Gastroesophageal sphincter (tissue), 4 donors: ENCODE measurements at regions not wholly inside any gene's neighbourhood (a gene's known extent, or its start where the extent isn't known, plus 50 kb on each side); places are given as distances from the start of the nearest gene placed in this dataset.

Experiments
- ATAC-seq: fragments of 150-250 bp; one replicate; pipeline ENCODE4 v1.9.1; 2016; ENCODE audit warnings: mild to moderate bottlenecking, moderate library complexity
- H3K27ac ChIP-seq, 4 donors: fragments of 200-600 bp; sonication (generic) in 3 of 4; 1 replicate in 3 of 4; 2 replicates in 1 of 4; pipeline ENCODE4 v1.5.1; 2016 to 2019
- H3K27me3 ChIP-seq: fragments of 200-600 bp; sonication (generic); one replicate; pipeline ENCODE4 v1.5.1; 2019
- H3K36me3 ChIP-seq, 2 donors: fragments of 200-600 bp; sonication (generic); one replicate each; pipeline ENCODE4 v1.5.1; 2019; ENCODE audit warnings: control low read depth in 1 of 2
- H3K4me1 ChIP-seq, 3 donors: fragments of 200-600 bp; sonication (generic); 1 replicate in 2 of 3; 2 replicates in 1 of 3; pipeline ENCODE4 v1.5.1; 2016 to 2019; ENCODE audit warnings: control low read depth in 2 of 3
- H3K4me3 ChIP-seq, 2 donors: fragments of 200-600 bp; sonication (generic); one replicate each; pipeline ENCODE4 v1.5.1; 2019; ENCODE audit warnings: mild to moderate bottlenecking in 1 of 2, moderate library complexity in 1 of 2
- H3K9me3 ChIP-seq, 3 donors: fragments of 200-600 bp; sonication (generic); one replicate each; pipeline ENCODE4 v1.5.1; 2017 to 2019; ENCODE audit warnings: control low read depth in 2 of 3
- EP300 ChIP-seq: sonication (generic); formaldehyde crosslinking; IDR thresholded peaks from one replicate; pipeline ENCODE4 v1.6.1; 2017; ENCODE audit warnings: antibody characterized with exemption, mild to moderate bottlenecking
- POLR2A ChIP-seq, 2 donors: fragments of 450-650 bp; IDR thresholded peaks; one replicate each; pipeline ENCODE4 v1.6.1; 2017; ENCODE audit warnings: antibody characterized with exemption in 2 of 2, mild to moderate bottlenecking in 2 of 2, moderate library complexity in 1 of 2
- POLR2AphosphoS5 ChIP-seq: sonication (generic); formaldehyde crosslinking; IDR thresholded peaks from one replicate; pipeline ENCODE4 v1.6.1; 2017; ENCODE audit warnings: antibody characterized with exemption
- WGBS, 2 donors: methylation state at CpG; one replicate each; pipeline ENCODE4 v1.1.5; 2018; ENCODE audit warnings: low coverage in 1 of 2; 5-methylcytosine and 5-hydroxymethylcytosine counted together
- TF ChIP-seq, protein P1 (sequence below), 4 experiments: fragments of 200-600 bp in 2 of 4; fragments of 450-650 bp in 2 of 4; sonication (generic) in 1 of 4; IDR thresholded peaks; one replicate each; pipeline ENCODE4 v1.5.1; 2017 to 2019; ENCODE audit warnings: antibody characterized with exemption in 4 of 4, mild to moderate bottlenecking in 2 of 4, moderate library complexity in 2 of 4

DNA sequence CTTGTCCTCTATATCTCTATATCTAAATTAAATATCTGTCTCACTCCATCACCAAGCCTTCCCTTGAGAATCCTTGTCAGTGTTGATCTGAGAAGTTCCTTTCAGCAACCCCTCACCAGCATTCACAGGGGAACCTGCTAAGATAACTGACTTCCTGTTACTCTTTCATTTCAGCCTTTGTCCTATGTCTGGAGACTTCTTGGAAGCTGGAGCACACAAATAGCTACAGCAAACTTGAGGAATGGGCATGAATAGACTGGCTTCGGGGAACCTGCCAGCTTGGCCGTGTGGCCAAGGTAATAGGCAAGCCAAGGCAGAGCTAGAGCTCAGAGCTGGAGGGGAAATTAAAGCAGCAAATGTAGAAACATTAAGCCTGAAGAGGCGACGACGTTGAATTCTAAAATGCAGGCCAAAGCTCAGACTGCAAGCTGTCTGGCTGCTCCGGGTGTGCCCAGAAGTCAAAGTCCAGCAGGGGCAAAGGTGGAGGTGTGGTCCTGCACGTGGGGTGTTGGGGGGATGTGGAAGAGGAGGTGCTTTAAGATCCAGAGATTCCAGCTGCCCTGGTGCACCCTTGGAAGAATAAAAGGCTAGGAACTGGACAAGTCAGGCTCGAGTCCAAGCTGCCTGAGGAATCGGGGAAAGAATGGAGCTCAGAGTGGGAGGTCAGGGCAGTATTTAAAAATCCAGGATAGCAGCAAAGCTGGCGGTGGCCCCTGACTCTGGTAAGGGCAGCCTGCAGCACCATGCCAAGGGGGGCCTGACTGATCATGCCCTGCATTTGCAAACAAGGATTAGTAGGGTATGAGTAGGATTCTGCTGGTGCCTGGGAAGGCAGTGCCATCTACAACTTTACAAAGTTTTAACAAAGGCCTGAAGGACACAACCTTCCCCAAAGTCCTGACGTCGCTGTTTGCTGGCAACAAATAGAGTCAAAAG, 185.0 kb upstream of the SGK1 start:
- ATAC-seq = no peak
- 71 to 88% methylated on average over 10 to 11 of the region's 12 CpGs for WGBS, 2 donors
- H3K4me1 ChIP-seq = no peaks in the 10 kb centered on the region
- no peak overlapping the region for H3K4me3 ChIP-seq
- no peaks in the 10 kb centered on the region for H3K27me3 ChIP-seq
- no peaks in the 10 kb centered on the region for H3K9me3 ChIP-seq
- no peak for TF ChIP-seq POLR2A (IDR thresholded peaks at IDR 0.05)
- TF ChIP-seq, protein P1, sequence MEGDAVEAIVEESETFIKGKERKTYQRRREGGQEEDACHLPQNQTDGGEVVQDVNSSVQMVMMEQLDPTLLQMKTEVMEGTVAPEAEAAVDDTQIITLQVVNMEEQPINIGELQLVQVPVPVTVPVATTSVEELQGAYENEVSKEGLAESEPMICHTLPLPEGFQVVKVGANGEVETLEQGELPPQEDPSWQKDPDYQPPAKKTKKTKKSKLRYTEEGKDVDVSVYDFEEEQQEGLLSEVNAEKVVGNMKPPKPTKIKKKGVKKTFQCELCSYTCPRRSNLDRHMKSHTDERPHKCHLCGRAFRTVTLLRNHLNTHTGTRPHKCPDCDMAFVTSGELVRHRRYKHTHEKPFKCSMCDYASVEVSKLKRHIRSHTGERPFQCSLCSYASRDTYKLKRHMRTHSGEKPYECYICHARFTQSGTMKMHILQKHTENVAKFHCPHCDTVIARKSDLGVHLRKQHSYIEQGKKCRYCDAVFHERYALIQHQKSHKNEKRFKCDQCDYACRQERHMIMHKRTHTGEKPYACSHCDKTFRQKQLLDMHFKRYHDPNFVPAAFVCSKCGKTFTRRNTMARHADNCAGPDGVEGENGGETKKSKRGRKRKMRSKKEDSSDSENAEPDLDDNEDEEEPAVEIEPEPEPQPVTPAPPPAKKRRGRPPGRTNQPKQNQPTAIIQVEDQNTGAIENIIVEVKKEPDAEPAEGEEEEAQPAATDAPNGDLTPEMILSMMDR (IDR thresholded peaks at IDR 0.05) = no peak
- TF ChIP-seq EP300 = no peak
- no peak for TF ChIP-seq POLR2AphosphoS5
- H3K27ac ChIP-seq = no peak overlapping the region
- no peaks in the 10 kb centered on the region for H3K36me3 ChIP-seq

GRCh38 chr6:134495890-134496248, 178.0 kb upstream of the SGK1 start:
- TF ChIP-seq POLR2A (IDR thresholded peaks at IDR 0.05) = no peak
- no peak for TF ChIP-seq POLR2AphosphoS5
- TF ChIP-seq, protein P1 (IDR thresholded peaks at IDR 0.05) = no peak
- TF ChIP-seq EP300 = no peak
- no peak for ATAC-seq
- H3K4me3 ChIP-seq = no peak overlapping the region
- no peak overlapping the region for H3K27ac ChIP-seq
- no peaks in the 10 kb centered on the region for H3K4me1 ChIP-seq
- WGBS, 2 donors = 92 to 93% methylated on average over 3 to 8 of the region's 9 CpGs
- no peaks in the 10 kb centered on the region for H3K9me3 ChIP-seq
- no peaks in the 10 kb centered on the region for H3K27me3 ChIP-seq
- H3K36me3 ChIP-seq = no peaks in the 10 kb centered on the region

DNA sequence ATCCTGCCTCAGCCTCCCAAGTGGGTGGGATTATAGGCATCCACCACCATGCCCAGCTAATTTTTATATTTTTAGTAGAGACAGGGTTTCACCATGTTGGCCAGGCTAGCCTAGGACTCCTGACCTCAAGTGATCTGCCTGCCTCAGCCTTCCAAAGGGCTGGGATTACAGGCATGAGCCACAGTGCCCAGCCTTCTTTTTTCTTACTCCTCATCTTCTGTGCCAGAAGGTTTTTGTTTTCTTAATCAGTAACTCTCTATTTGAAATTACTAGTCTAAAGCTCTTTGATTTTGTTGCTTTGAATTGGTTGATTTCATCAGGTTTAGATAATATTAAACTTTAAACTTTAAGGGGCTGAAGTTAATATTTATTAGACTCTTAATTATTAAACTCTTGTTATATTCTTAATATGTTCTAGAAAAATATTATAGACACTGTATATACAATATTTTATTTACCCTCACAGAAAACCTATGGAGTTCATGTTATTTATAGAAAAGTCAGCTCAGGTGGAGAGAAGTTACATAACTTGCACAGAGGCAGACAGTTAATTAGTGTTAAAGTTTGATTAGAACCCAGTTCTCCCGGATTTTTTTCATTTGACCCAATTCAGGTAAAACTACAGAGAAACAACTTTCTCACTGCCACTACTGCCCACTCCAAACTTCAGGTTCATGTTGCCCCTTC, 177.4 kb upstream of the SGK1 start:
- H3K27ac ChIP-seq = no peak overlapping the region
- no peaks in the 10 kb centered on the region for H3K4me1 ChIP-seq
- TF ChIP-seq, protein P1 (IDR thresholded peaks at IDR 0.05) = no peak
- TF ChIP-seq POLR2A (IDR thresholded peaks at IDR 0.05) = no peak
- no peak for TF ChIP-seq EP300
- no peak for TF ChIP-seq POLR2AphosphoS5
- no peak for ATAC-seq
- H3K4me3 ChIP-seq = no peak overlapping the region
- no peaks in the 10 kb centered on the region for H3K27me3 ChIP-seq
- WGBS, 2 donors = 100% methylated on average over 1 of the region's 1 CpG
- no peaks in the 10 kb centered on the region for H3K36me3 ChIP-seq
- H3K9me3 ChIP-seq = no peaks in the 10 kb centered on the region

- Histone ChIP-seq H3K27me3 (no peaks in the 10 kb centered on the region), H3K9me3 (no peaks in the 10 kb centered on the region), H3K36me3 (no peaks in the 10 kb centered on the region), H3K27ac (no peak overlapping the region), H3K4me1 (no peaks in the 10 kb centered on the region), H3K4me3 (no peak overlapping the region)
- TF ChIP-seq POLR2A (IDR thresholded peaks at IDR 0.05) = no peak
- TF ChIP-seq, protein P1 (IDR thresholded peaks at IDR 0.05) = no peak
- no peak for TF ChIP-seq EP300
- TF ChIP-seq POLR2AphosphoS5 = no peak
- WGBS, 2 donors = 95 to 100% methylated on average over 1 to 3 of the region's 3 CpGs
- ATAC-seq = no peak
Observed at GRCh38 chr6:134493789-134494188, 175.9 kb upstream of the SGK1 start.
